CD14-positive monocyte (primary cell): ENCODE measurements at regions not wholly inside any gene's neighbourhood (a gene's known extent, or its start where the extent isn't known, plus 50 kb on each side); places are given as distances from the start of the nearest gene placed in this dataset. TPM values are rescaled to one million over a fixed set of nuclear protein-coding genes. Genes with fewer than 3 reads are reported as not detected.

Experiments used
- small RNA-seq: library from RNA; depleted of rRNA; stranded (forward); fragments of <200 nt; gene quantifications from one replicate; pipeline ENCODE3, GENCODE V24; 2012; ENCODE audit warnings: low read depth; ENCODE audit not compliant: insufficient read length

Small RNAs in the stretch of these regions (small RNA-seq; reads per million reads assigned to genes)
- not detected for gene AL731534.1
- not detected for gene MIR3924
- gene RF01299, result 0.94 reads per million
